HG03280 (cell line): ENCODE measurements at regions not wholly inside any gene's neighbourhood (a gene's known extent, or its start where the extent isn't known, plus 50 kb on each side); places are given as distances from the start of the nearest gene placed in this dataset.

Experiments used
- ATAC-seq: cut with Tn5 transposase; IDR thresholded peaks from one replicate; pipeline ENCODE4 v1.9.1; 2021; ENCODE audit warnings: mild to moderate bottlenecking, moderate library complexity; ENCODE audit not compliant: unreplicated experiment

- ATAC-seq = no peak
Observed at GRCh38 chr6:130314271-130314670, 51.5 kb upstream of the TMEM200A start.

GRCh38 chr6:130313206-130313605, 52.6 kb upstream of the TMEM200A start:
- ATAC-seq = no peak

GRCh38 chr6:130309028-130309427, 56.8 kb upstream of the TMEM200A start:
- ATAC-seq = no peak

- no peak for ATAC-seq
Observed at GRCh38 chr6:130307752-130308361, 58.0 kb upstream of the TMEM200A start.

DNA sequence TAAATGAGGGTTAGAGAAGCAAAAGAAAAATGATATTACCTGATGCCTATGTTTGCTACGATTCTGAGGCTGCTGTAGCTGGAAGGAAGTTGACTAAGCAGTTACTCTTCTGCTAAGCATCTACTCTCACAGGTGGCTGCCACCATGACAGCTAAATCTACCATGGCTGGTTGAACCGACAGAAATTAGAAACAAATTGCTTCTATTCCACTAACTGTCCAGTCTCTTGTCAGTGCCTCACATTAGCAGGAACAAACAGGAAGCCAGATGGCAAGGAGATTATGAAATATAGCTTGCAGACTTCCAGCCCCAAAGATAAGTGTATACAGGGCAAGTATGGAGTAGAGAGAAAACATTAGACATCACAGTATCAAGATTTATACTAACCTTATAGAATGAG, 59.4 kb upstream of the TMEM200A start:
- no peak for ATAC-seq

DNA sequence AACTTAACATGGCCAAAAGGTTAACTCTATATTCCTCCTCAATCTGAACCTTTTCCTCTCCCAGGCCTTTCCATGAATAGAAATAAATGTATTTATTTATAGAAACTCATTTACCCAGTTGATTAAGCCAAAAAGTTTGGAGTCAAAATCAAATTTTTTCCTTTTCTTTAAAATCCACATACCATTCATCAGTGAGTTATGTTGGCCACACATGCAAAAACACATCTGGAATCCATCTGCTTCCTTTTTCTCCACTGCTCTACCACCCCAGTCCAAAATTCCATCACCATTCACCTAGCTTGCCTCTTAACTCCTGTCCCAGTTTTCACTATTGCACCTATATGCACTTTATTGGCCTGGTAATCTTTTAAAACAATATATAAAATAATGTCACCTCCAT, 62.4 kb upstream of the TMEM200A start:
- no peak for ATAC-seq

DNA sequence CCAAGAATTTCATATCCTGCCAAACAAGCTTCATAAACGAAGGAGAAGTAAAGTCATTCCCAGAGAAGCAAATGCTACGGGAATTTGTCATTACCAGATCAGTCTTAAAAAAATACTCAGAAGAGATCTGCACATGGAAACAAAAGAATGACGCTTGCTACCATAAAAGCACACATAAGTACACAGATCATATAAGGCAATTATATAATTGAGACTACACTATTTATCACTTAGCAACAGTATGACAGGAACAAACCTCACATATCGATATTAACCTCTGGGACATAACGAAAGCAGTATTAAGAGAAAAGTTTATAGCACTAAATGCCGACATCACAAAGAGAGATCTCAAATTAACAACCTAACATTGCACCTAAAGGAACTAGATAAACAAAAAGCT, 67.6 kb upstream of the TMEM200A start:
- no peak for ATAC-seq

DNA sequence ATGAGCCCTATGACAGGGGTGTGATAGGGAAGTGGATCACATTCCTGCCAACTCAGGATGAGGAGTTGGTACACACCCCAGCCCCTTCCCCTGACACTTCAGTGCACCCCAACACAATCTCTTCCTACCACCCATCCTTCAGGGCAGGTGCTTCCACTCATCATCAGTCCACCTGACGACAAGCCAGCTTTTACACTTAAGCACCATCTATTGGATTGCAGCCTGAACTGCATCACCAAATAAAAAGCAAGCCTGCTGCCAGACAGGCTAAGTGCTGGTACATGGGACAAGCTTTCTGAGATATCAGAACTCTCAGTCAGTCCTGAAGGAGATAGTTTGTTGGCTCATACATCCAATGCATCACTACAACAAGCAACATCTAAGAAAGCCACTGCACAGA, 69.0 kb upstream of the TMEM200A start:
- ATAC-seq = no peak

DNA sequence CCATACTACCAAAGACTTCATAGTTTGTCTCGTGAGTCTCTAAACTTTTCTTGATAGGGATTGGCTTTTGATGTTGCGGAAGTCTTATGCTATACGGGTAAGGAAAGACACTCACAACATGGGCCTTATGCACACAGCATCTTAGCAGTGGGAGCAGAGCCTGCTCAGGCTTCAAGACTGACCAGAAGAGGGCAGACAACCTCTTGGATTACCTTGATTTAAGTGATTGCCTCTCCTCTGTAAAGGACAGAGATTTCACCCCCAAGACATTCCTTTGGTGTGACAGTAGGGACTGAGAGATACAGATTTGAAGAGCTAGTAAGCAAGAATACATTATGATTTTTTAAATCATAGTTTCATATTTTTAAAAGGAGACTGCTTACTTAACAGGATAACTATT, 71.0 kb upstream of the SAMD3 start:
- peak; percentile 83 for ATAC-seq

- no peak for ATAC-seq
Observed at GRCh38 chr6:130288065-130288464, 65.3 kb upstream of the SAMD3 start.

GRCh38 chr6:130282234-130282995, 59.7 kb upstream of the SAMD3 start:
- ATAC-seq = peak; percentile 84

- no peak for ATAC-seq
Observed at GRCh38 chr6:130276507-130276906, 53.8 kb upstream of the SAMD3 start.

DNA sequence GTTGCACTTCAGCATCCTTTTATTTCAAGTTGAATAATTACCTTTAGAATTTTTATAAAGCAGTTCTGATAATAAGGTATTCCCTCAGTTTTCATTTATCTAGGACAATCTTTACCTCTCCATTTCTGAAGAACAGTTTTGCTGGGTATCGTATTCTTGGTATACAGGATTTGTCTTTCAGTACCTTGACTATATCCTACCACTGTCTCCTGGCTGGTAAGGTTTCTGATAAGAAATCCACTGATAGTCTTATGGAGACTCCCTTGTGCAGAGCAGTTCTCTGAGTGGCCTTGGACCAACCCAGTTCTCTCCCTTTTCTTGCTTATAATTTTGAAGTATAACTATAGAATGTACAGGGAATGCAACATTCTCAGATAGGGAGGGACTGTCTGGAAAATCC, 51.3 kb upstream of the SAMD3 start:
- ATAC-seq = no peak
